ENCODE measurements at regions not wholly inside any gene's neighbourhood (a gene's known extent, or its start where the extent isn't known, plus 50 kb on each side); places are given as distances from the start of the nearest gene placed in this dataset.

DNA sequence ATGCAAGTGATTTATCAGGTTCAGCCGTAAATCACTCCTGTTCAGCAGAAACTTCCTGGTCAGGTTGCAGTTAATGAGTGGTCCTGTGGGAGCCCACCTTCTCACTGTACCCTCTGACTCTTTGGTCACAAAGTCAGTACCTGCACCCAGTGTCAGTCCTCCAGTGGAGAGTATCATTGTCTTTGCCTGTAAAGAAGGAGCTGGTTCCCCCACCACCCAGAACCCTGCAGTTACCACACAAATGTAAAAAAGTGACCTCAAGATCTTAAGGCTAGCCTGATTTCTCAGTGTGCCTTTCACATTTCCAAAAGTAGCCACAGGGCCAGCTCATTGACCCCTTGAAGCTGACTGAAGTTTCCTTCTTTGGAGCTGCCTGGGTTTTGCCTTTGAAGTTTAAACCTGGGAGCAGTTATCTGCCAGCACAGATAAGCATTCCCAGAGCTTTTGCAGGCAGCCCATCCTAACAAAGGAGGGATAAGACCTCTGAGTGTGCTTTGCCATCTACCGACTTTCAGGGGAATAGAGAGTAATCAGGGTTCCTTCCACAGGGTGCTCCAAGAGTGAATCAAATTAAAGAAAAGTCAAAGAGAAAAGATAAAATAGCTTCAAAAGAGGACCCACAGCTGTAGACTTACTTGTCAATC is 725.2 kb downstream of the CPS1 start:
- TF ChIP-seq, protein P1, sequence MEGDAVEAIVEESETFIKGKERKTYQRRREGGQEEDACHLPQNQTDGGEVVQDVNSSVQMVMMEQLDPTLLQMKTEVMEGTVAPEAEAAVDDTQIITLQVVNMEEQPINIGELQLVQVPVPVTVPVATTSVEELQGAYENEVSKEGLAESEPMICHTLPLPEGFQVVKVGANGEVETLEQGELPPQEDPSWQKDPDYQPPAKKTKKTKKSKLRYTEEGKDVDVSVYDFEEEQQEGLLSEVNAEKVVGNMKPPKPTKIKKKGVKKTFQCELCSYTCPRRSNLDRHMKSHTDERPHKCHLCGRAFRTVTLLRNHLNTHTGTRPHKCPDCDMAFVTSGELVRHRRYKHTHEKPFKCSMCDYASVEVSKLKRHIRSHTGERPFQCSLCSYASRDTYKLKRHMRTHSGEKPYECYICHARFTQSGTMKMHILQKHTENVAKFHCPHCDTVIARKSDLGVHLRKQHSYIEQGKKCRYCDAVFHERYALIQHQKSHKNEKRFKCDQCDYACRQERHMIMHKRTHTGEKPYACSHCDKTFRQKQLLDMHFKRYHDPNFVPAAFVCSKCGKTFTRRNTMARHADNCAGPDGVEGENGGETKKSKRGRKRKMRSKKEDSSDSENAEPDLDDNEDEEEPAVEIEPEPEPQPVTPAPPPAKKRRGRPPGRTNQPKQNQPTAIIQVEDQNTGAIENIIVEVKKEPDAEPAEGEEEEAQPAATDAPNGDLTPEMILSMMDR (IDR thresholded peaks at IDR 0.05; ENCODE audit: low read depth, low read length): no peak
- DNase-seq (ENCODE audit: extremely low read depth, low read depth): no peak

GRCh38 chr2:211302676-211303075 is 746.3 kb downstream of the CPS1 start:
- no peak for DNase-seq (ENCODE audit: extremely low read depth, low read depth)
- TF ChIP-seq, protein P1 (IDR thresholded peaks at IDR 0.05; ENCODE audit: low read depth, low read length): no peak

- TF ChIP-seq, protein P1 (IDR thresholded peaks at IDR 0.05; ENCODE audit: low read depth, low read length): no peak
Measured at GRCh38 chr2:211306929-211307328, 750.5 kb downstream of the CPS1 start.

More at GRCh38 chr2:211306929-211307328, 750.5 kb downstream of the CPS1 start:
- DNase-seq (ENCODE audit: extremely low read depth, low read depth): no peak

Data from AG09319 (cell line).